ENCODE measurements at regions not wholly inside any gene's neighbourhood (a gene's known extent, or its start where the extent isn't known, plus 50 kb on each side); places are given as distances from the start of the nearest gene placed in this dataset.

GRCh38 chr4:104418286-104418685 is 76.4 kb downstream of the CXXC4 start:
- DNase-seq: no peak

DNA sequence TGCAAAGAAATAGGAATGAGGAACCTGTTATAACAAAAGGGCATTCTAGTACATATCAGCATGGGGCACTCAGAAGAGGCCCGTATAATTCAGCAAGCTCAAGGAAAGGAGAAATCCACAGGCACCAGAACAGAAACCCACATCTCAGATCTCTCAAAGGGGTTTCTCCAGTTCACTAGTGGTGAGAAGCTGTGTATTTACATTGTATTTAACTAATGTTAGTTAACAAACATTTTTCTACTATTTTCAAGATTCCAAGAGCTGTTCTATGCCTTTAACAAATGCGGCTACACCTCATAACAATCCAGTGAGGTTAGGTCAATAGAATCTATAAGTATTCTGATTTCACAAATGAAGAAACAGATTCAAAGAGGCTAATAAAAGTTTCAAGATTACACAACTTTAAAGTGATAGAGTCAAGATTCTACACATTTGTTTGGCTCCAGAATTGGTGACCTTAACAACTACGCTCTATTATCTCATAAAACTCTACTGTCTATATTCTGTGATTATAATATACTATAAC is 77.3 kb downstream of the CXXC4 start:
- no peak for DNase-seq

DNA sequence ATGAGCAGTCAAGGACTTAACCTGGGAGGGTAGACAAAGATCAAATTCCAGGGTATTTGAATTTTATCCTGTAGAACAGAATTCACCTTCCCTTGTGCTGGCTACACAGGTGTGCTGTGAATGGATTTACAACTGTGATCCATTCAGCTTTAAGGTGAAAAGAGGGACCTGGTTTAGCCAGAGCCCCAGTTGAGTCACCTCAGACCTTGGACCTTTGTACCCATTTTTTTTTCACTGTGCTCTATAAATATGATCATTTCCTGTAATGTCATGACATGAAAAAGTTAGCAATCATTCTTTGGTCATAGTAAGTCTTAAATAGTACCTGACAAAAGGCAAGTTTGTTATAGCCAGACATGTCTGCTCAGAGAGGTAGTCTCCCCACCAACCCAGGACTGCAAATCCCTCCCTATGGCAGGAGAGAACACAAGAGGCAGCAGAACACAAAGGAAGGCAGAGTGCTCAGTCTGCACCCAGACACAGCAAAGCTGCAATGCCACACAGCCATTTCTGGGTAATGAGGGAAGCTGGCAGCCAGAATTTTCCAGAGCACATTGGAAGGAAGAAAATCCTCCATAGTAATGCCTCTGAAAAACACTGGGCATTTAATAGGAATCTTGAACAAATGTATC is 77.9 kb downstream of the CXXC4 start:
- no peak for DNase-seq

DNA sequence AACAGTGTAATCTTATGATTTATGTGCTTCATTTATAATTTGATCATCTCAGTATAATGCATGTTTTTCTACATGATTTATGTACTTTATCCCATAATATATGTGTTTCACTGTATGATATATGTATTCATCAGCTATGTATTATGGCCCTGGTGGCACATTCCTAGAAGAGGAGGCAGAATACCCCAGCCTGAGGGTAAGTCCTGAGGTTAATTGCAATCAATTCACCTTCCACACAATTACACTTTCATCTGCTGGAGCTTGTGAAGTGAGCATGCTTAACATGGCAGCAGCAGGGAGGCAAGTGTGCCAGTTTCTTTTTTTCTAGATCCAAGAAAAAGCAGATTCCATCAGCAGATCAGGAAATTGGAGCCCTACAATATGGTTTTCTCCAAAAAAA is 81.2 kb downstream of the CXXC4 start:
- peak; percentile 58 for DNase-seq

DNA sequence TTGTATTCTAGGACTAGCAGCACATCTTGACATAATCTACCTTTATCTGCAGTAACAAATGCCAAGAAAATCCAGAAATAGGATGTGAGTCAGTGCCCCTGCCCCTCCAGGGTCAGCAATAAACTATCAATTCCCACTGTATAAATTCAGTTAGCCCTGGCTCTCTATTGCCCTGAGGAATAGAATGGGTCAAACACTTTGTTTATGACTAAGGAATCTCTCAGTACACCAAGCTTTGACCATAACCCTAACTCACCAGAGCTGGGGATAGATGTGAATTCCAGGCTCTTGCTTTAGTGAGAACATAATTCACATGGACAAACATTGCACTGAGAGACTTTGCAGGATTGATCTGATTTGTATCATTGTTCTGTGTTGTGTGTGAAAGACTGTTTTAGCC is 82.3 kb downstream of the CXXC4 start:
- DNase-seq: no peak

GRCh38 chr4:104411502-104411901 is 83.2 kb downstream of the CXXC4 start:
- DNase-seq: no peak

GRCh38 chr4:104408878-104409277 is 85.8 kb downstream of the CXXC4 start:
- no peak for DNase-seq

DNA sequence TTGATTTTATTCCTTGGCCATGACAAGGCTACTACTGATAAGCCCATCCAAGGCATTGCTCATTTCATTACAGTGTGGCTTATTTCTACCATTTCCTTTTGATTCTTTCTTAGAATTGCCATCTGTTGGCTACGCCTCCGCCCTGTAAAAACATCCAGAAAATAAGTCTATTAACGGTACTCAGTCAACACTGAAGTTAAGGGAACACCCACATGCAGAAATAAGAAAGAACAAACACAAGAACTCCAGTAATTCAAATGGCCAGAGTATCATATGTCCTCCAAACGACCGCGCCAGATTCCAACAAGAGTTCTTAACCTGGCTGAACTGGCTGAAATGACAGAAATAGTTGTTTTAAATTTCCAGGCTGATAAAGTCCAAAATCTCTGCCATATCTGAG is 90.3 kb downstream of the CXXC4 start:
- DNase-seq: no peak

GRCh38 chr4:104395168-104395614 is 99.5 kb downstream of the CXXC4 start:
- peak; percentile 67 for DNase-seq

GRCh38 chr4:104394406-104395167 is 100.1 kb downstream of the CXXC4 start:
- DNase-seq: peak; percentile 69

DNA sequence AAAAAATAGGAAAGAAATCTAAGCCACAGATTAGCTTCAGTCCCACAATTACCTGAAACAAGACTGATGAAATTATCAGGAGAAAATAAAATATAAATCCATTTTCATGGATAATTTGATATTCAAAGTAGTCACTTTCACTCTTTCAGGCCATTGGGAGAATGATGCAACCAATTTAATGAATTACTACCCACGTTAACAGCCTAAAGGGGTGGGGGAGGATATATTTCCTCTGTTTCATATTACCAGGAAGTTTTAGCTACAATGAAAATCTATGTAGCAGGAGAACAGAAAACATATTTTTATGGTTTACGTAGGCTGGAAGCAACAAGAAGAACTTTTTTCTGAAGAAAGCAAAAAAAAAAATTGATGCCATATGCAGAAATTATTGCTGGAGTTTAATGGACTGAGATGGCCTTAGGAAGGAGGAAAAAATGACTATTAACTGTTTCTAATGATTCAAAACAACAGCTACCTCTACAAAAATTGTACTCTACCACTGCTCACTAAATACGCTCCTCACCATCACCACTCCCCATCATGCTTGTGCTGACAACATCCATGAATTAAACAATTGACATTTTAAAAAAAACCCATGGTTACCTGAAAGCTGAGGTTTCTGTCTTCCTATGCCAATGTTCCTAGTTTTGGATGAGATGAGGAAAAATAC is 100.9 kb downstream of the CXXC4 start:
- no peak for DNase-seq

- no peak for DNase-seq
Observed at GRCh38 chr4:104385713-104386112, 109.0 kb downstream of the CXXC4 start.

GRCh38 chr4:104382961-104383360 is 111.7 kb downstream of the CXXC4 start:
- no peak for DNase-seq

DNA sequence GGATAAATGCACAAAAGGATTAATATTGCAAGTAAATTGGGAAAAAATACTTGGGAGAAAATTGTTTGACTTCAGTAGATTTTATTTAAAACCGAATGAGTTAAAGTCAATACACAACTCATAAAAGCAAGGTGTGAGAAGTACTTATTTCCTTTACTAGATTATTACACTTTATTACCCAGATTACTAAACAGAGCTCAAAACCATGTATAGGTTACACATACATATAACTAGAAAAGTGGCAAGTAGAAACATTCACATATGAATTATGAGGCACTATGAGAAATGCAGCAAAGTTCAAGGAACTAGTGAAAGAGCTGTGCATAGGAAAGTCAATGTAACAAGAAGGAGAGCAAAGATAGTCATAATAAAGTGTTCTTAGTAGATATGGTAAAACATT is 113.0 kb downstream of the CXXC4 start:
- DNase-seq: no peak

- no peak for DNase-seq
Observed at GRCh38 chr4:104365618-104366017, 129.1 kb downstream of the CXXC4 start.

DNA sequence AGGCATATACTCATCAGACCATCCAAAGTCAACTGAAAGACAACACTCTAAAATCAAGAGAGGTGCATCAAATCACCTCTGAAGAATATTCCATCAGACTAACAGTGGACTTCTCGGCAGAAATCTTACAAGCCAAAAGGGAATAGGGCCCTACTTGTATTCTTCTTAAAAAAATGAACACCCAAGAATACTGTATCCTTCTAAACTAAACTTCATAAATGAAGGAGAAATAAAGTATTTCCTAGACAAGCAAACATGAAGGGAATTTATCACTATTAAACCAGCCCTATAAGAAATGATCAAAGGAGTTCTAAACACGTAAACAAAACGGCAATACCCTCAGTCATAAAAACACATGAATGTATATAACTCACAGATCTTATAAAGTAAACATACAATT is 141.2 kb downstream of the CXXC4 start:
- peak; percentile 2 for DNase-seq

GRCh38 chr4:104352211-104352610 is 142.5 kb downstream of the CXXC4 start:
- no peak for DNase-seq

DNA sequence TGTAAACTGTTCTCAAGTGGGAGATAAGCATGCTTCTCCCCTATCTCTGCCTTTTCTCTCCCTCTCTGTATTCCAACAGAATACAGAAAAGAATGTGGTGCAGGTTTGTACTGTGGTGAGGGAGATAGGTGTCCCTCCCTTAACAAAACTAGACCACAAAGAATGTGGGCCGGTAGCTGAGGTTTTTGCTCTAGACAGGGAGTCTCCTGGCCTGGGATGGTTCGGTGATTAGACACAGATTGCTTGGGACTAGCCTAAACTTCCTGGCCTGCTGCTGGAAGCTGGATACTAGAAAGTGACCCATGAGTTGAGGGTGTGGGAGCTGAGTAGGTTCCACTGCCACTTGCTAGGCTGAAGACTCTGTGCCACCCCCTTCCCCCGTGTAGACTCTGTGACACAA is 143.0 kb downstream of the CXXC4 start:
- no peak for DNase-seq

DNA sequence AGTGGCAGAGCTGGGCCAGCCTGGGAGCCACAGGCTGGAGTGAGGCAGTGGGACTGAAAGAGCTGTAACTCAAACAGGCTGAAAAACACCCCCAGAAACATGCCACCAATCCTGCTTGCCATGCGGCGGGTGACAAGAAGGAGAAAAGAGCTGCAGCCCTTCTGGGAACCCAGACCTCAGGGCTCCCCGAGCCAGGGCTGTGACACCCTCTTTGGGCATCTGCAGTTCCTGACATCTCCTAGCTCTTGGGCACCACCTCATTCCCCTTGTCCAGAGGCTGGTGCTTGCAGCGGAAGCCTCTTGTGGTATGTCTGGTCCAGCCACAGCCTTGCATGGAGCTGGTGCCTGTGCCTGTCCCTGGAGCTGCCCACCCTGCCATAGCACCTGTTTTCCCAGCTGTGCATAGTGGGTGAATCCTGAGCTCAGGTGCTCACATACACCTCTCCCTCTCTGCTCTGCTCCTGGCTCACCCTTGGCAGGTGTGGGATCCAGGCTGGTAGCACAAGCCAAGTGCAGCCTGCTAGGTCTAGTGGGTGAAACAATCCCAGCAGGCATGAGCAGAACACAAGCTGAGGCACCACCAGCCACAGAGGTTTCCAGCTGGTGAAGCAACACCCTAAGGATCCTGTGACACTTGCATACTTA is 149.0 kb downstream of the CXXC4 start:
- no peak for DNase-seq

GRCh38 chr4:104344342-104344980 is 150.2 kb downstream of the CXXC4 start:
- DNase-seq: no peak

GRCh38 chr4:104334410-104334809 is 160.3 kb downstream of the CXXC4 start:
- DNase-seq: no peak

DNA sequence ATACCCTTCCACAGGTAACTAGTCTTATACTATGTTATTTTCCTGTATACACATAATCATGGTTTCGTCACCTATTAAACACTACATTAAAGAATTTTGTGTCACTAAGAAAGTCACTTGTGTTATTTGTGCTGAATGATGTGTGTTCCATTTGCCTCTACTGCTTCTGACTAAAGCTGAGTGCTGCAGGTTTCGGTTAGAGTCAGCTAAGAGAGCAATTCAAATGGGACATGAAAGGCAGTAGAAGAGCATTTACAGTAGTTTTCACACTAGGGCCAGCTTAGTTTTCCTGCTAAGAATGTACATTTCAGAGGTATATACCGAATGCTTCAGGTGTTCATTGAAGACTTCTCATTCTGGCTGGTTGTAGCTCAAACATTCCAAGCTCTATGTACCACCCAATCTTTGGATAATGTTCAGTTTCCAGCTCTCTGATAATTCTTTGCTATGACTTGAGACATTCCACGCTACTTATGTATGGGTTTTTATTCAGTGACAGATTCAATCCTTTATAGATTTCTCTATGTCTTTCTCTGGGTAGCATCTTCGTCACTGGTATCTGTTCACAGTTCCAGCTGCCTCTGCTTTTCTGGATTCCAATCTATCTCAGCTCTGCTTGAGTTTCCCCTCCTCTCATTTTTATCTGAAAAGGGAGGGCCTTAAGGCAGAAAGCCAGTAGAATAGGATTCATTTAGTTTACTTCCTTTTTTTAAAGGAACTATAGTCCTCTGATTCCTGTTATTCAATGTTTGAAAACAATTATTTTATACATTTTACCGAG is 164.4 kb downstream of the CXXC4 start:
- DNase-seq: no peak

Data from eye (tissue), 1 donor.